ENCODE measurements at regions not wholly inside any gene's neighbourhood (a gene's known extent, or its start where the extent isn't known, plus 50 kb on each side); places are given as distances from the start of the nearest gene placed in this dataset.

GRCh38 chr4:12270546-12270945, 841.9 kb upstream of the HS3ST1 start:
- no peak for TF ChIP-seq CTCF (conservative IDR thresholded peaks at IDR 0.05 in 1 of 2, IDR thresholded peaks at IDR 0.05 in 1 of 2; ENCODE audit: extremely low read depth in 1 of 2, insufficient read depth in 1 of 2, low read depth in 1 of 2, low read length in 2 of 2)
- no peak for TF ChIP-seq EZH2 (IDR thresholded peaks at IDR 0.05; ENCODE audit: borderline replicate concordance, low read length)
